ENCODE measurements at regions not wholly inside any gene's neighbourhood (a gene's known extent, or its start where the extent isn't known, plus 50 kb on each side); places are given as distances from the start of the nearest gene placed in this dataset.

DNA sequence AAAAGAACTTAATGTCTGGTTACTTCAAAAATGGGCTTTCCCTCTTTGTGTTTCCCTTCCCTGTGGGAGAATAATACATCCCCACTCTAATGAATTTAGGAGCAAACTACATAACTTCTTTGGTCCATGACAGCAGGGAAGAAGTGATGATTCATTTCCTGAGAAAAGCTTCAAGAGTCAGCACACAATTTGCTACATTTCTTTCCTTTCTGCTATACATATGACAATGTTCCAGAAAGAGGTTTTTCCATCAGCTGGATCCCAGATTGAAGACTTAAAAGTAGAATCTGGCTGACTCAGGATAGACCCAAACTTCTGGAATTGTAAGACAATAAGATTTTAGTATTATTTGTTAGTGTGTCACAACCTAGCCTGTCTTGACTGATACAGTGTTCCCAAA, 126.1 kb downstream of the DRD1 start:
- no peak for DNase-seq (ENCODE audit: low read depth, low spot score)
- in situ Hi-C loops (cut with HindIII; ENCODE audit: low pct_unique_long_range_greater_than_20kb, low sequenced_read_pairs) = no loop called here

DNA sequence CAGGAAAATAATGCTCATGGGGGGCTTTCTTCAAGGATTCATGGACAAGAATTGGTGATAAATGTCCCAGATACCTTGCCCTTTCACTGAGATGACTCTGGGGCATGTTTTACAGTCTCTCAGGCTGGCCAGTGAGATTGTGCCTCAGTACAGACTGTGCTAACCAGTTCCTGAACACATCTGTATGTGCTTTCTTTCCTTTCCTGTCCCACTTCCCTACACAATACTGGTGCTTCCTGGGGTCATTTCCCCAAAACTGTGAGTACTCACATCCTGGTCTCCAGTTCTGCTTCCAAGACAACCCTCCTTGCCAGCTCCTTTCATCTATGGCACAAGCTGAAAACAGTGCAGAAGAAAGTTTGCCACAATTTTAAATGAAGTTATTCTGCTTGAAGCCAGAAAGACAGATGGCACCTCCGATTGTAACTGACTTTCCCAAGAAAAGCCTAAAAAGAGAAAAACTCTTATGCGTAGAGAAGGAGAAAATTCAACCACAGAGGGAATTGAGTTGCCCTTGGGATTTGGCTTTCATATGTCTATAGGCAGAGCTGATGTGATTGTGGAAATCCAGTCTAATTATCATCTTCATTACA, 134.7 kb downstream of the DRD1 start:
- DNase-seq (ENCODE audit: low read depth, low spot score) = no peak
- in situ Hi-C loops (cut with HindIII; ENCODE audit: low pct_unique_long_range_greater_than_20kb, low sequenced_read_pairs) = no loop called here

DNA sequence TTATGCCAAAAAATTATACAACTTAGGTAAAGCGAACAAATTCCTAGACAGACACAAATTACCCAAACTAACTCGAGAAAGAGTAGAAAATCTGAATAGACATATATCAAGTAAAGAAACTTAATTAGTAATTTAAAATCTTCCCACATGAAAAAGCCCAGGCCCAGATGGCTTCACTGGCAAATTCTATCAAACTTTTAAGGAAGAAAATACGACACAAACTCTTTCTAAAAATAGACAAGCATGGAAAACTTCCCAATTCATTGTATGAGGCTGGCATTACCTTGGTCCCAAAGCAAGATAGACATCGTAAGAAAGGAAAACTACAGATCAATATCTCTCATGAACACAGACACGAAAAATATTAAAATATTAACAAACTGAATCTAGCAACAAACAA, 135.3 kb downstream of the DRD1 start:
- no peak for DNase-seq (ENCODE audit: low read depth, low spot score)
- in situ Hi-C loops (cut with HindIII; ENCODE audit: low pct_unique_long_range_greater_than_20kb, low sequenced_read_pairs) = no loop called here

DNA sequence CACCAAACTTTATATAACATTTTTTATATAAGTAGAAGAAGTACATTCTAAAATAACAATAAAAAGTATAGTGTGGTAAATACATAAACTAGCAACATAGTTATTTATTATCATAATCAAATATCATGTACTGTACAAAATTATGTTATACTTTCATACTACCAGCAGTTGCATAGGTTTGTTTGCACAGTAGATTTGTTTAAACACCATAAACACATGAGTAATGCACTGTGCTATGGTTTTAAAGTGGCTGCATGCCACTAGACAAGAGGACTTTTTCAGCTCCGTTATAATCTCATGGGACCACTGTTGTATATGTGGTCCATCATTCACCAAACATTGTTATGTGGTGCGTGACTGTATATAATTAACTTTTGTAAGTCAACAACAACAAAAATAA, 137.6 kb downstream of the DRD1 start:
- in situ Hi-C loops (cut with HindIII; ENCODE audit: low pct_unique_long_range_greater_than_20kb, low sequenced_read_pairs) = no loop called here
- DNase-seq (ENCODE audit: low read depth, low spot score) = no peak

DNA sequence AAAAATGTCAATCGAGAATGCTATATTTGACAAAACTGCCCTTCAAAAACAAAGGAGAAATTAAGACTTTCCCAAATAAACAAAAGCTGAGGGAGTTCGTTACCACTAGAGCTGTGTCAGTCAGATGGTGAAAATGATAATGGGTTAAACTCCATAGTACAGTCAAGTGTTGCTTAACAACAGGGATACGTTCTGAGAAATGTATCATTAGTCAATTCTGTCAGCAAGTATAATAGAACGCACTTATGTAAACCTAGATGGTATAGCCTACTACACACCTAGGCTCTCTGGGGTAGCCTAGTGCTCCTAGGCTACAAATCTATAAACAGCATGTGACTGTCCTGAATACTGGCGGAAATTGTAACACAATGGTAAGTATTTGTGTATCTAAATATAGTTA, 138.7 kb downstream of the DRD1 start:
- in situ Hi-C loops (cut with HindIII; ENCODE audit: low pct_unique_long_range_greater_than_20kb, low sequenced_read_pairs) = no loop called here
- no peak for DNase-seq (ENCODE audit: low read depth, low spot score)

DNA sequence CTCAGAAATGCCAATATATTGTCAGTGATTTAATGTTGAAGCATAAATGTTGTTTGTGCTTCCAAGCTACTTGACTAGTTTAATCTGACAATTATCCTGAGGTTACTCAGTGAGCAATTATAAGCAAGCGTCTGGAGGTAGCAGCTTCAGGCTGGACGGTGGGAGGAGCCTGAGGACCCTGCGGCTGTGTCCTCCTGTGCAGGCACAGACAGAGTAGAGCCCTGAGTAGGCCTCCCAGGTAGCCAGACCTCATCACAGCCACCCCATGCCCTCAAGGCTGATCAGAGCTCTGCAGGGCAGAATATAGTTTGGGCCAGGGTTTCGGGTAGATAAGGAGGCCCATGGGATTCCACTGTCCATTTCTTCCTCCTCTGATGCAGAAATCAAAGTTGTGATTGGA, 153.6 kb downstream of the DRD1 start:
- DNase-seq (ENCODE audit: low read depth, low spot score) = no peak
- in situ Hi-C loops (cut with HindIII; ENCODE audit: low pct_unique_long_range_greater_than_20kb, low sequenced_read_pairs) = no loop called here

DNA sequence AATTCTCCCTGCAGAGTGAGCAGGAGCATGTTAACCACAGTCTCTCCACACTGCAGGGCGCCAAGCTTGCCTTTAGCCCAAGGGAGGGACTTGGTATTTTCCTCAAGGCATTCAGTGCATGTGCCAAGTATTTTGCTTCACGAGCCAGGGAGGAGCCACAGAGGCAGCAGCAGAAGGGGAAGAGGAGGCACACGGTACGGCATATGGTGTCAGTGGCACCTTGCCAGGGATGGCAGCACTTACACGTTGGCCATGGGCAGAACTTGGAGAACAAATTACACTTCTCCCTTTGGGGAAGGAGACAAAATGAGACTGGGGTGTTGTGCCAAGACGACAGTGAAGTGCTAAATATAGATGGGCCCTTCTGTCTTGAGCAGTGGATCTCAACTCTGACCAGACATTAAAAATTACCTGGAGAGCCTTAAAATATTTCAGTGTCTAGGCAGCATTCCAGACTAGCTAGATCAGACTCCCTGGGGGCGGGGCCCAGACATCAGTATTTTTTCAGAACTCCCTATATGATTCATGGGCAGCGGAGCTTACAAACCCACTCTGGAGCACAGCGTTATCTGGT, 155.8 kb downstream of the DRD1 start:
- in situ Hi-C loops (cut with HindIII; ENCODE audit: low pct_unique_long_range_greater_than_20kb, low sequenced_read_pairs) = no loop called here
- DNase-seq (ENCODE audit: low read depth, low spot score) = no peak

DNA sequence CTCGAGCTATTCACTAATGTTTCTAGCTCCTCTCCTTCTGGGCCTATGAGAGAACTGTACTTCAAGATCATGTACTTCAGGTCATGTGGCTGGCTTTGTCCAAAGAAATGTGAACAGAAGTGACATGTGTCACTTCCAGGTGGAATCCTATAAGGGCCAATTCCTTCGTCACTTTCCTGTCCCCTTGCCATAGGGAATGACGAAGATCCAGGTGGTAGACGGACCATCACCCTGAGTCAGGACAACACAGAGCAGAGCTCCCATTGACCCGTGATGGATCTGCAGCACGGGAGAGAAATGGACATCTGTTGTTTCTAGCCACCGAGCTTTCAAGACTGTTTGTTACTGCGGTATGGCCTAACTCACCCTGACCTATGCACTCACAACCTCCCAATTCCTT, 157.0 kb downstream of the DRD1 start:
- in situ Hi-C loops (cut with HindIII; ENCODE audit: low pct_unique_long_range_greater_than_20kb, low sequenced_read_pairs) = no loop called here
- no peak for DNase-seq (ENCODE audit: low read depth, low spot score)

DNA sequence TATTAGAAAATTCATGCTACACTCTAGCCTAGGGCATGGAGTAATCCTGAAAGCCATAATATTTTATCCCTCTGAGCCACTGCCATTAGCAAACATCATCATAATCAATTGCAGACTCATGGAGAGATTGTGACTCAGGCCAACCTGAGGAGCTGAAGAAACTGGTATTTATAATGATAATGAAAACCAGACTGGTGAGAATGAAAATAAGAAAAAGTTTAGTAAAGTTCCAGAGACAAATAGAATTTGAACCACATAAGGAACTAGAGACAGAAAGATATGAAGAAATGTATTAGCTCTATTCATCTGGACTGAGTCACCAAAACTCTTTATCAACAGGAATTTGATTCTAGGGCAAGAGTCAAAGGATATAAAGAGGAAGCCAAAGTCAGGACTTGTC, 158.7 kb downstream of the DRD1 start:
- DNase-seq (ENCODE audit: low read depth, low spot score) = no peak
- in situ Hi-C loops (cut with HindIII; ENCODE audit: low pct_unique_long_range_greater_than_20kb, low sequenced_read_pairs) = no loop called here

DNA sequence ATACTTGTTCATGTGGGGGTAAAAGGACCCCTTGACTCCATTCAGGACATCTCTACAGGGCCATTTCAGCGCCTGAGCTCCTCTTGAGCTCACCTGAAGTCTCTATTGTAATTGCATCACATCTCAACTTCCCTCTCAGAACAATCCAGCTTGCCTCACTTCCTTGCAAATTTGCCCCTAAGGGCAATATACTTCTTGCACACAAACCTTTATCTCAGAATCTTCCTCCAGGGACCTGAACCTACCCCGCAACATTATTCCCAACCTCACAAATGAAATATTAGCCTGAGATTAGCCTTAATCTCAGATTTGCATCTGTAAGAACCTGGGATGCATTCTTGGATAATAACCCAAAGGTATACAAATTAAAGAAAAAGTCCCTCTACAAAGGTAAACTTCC, 159.2 kb downstream of the DRD1 start:
- no peak for DNase-seq (ENCODE audit: low read depth, low spot score)
- in situ Hi-C loops (cut with HindIII; ENCODE audit: low pct_unique_long_range_greater_than_20kb, low sequenced_read_pairs) = no loop called here

DNA sequence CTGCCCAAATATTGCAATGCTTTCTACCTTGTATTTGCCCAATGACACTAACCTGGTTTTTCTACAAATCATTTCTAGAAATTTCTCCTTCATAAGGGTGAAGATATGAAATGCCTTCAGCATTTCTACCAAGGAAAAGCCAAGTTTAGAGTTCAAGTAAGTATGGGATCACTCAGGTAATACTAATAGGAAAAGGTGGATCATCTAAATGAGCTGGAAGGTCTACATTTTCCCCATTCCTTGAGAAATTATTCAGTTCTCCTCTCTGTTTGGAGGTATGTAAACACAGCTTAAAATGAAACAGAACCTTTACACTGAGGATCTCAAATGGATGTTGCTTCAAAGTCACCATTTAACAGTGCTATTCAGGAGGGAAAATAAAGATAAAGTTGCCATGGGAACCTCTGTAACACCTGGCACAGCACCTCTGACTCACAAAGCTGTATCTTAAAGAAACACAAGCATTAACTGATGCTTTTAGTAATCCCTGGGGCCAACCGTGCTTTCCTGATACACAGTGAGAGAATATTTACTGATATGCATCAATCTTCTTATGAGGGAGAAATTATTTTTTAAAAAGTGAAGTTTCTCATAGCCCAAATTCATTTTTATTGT, 161.3 kb downstream of the DRD1 start:
- DNase-seq (ENCODE audit: low read depth, low spot score) = no peak
- in situ Hi-C loops (cut with HindIII; ENCODE audit: low pct_unique_long_range_greater_than_20kb, low sequenced_read_pairs) = no loop called here

DNA sequence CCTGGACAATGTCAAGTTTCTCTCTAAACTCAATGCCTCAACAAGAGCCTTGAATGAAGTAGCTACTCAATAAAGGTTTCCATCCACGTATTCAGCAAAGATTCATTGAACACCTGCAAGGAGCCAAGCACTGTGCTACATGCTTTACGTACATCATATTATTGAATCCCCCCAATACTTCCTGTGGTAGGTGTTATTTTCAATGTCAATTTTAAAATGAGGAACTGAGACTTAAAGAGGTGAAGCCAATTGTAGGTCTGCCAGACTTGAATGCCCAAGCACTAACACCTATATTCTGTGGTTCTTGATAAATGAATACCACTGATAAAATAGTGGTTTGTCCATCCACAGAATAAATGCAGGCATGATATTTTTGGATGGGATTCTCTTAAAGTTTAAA, 162.3 kb downstream of the DRD1 start:
- in situ Hi-C loops (cut with HindIII; ENCODE audit: low pct_unique_long_range_greater_than_20kb, low sequenced_read_pairs) = no loop called here
- no peak for DNase-seq (ENCODE audit: low read depth, low spot score)

DNA sequence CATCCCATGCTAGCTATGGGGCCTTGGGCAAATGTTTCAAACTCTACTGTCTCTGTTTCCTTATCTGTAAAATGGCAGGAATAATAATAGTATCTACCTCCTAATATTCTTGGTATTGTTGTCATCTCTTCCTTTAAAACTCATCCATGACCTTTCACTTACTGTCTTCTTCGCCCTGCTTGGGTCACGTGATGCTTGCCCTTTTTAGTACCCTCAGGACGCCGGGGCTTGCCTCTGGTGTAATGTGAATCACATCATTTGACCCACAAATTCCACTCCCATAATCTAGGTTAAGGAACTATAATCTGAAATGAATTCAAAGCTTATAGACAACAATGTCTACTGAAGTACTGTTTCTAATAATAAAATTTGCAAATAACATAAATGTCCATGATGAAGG, 162.7 kb downstream of the DRD1 start:
- in situ Hi-C loops (cut with HindIII; ENCODE audit: low pct_unique_long_range_greater_than_20kb, low sequenced_read_pairs) = no loop called here

DNA sequence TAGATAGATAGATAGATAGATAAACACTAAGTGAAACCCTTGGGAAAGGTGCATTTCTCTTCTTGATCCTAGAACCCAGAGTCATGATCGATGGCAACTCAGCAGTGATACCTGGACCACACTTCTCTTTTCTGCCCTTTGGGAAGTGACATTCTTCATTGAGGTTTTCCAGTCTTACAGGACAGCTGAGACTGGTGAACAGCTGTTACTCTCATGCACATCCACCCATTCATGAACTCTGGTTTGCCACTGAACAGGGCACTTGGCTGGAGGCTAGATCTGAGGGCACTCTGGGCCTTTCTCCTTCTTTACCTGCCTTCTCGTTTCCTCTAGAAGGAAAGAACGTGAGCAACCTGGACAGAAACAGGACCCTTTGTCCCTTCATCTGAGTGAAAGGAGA, 164.5 kb downstream of the DRD1 start:
- DNase-seq (ENCODE audit: low read depth, low spot score) = no peak
- in situ Hi-C loops (cut with HindIII; ENCODE audit: low pct_unique_long_range_greater_than_20kb, low sequenced_read_pairs) = no loop called here

More for the DNA sequence above, 162.7 kb downstream of the DRD1 start:
- no peak for DNase-seq (ENCODE audit: low read depth, low spot score)

DNA sequence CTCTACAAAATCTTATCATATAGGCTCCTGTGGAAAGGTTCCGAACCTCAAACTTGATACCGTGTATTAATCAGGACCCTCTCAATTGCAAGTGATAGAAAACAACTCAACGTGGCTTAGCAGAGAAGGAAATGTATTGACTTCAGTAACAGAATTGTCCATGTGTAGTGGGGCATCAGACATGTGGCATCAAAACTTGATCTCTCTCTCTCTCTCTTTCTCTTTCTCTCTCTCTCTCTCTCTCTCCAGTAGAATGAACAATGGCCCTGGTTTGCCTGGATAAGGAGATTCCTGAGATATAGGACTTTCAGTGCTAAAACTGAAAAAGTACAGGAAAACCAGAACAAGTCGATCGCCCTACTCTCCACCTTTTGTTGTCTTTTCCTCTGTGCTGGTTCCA, 168.2 kb downstream of the DRD1 start:
- DNase-seq (ENCODE audit: low read depth, low spot score) = no peak
- in situ Hi-C loops (cut with HindIII; ENCODE audit: low pct_unique_long_range_greater_than_20kb, low sequenced_read_pairs) = no loop called here

DNA sequence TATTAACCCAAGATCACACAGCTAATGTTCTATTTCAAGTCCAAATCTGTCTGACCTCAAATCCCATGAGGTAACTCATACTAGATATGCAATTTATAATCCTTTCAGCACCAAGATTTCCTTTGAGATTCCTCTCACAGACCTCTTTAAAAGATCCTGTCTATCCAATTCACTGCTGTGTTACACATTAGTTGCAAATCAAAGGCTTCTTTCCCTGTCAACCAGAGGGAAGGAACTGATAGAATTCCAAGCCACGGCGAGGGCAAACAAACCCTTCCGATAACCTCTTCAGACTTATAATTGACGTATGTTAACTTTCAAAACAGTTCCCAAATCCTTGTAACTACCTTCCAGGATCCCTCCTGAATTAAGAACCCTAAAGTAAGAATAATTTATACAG, 168.9 kb downstream of the DRD1 start:
- in situ Hi-C loops (cut with HindIII; ENCODE audit: low pct_unique_long_range_greater_than_20kb, low sequenced_read_pairs) = no loop called here
- DNase-seq (ENCODE audit: low read depth, low spot score) = no peak

DNA sequence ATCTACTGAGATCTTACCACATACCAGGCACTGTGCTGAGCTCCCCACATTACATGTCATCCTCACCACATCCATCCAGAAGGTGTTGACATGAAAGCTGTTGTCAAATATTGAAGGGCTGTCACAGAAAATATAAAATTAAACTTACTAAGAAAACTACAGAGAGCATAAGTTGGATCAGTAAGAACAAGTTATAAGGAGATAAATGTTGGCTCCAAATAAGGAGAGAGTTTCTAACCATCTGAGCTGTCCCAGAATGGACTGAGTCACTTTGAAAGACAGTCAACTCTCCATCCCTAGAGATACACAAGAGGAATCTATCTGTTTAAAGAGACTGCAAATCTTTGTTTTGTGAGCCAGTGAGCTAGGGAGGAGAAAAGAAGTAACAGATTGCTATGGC, 169.8 kb downstream of the DRD1 start:
- in situ Hi-C loops (cut with HindIII; ENCODE audit: low pct_unique_long_range_greater_than_20kb, low sequenced_read_pairs) = no loop called here
- no peak for DNase-seq (ENCODE audit: low read depth, low spot score)

DNA sequence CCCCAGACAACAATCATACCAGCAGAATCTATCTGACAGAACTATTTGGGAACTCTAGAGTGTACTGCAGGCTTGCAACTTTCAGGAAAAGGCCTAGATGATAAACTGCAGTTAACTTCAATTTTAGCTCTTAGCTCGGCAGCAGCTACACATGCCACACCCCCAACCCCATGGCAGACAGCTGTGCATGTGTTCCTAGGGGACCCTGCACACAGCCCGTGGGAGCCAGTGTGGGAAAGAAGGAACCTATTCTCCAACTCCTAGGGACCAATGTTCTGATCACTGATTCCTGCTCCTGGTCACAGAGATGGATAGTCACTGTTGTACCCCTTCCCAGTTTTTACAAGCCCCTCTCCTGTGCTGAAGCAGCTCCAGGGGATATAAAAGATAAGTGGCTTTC, 179.6 kb downstream of the DRD1 start:
- in situ Hi-C loops (cut with HindIII; ENCODE audit: low pct_unique_long_range_greater_than_20kb, low sequenced_read_pairs) = no loop called here
- DNase-seq (ENCODE audit: low read depth, low spot score) = no peak

DNA sequence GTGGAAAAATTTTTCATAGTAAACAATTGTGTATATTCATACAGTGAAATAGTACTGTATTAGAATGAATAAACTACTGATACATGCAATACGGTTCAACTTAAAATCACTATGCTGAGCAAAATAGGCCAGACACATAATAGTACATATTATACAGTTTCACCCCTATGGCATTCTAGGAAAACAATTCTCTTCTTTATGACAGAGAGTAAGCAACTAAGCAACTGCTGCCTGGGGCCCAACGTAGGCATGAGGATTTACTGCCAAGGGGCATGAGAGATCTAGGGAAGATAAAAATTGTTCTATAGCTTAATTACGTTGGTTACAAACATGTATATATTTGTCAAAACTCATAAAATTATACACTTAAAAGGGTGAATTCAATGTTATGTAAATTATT, 180.2 kb downstream of the DRD1 start:
- peak; percentile 14 for DNase-seq (ENCODE audit: low read depth, low spot score)
- in situ Hi-C loops (cut with HindIII; ENCODE audit: low pct_unique_long_range_greater_than_20kb, low sequenced_read_pairs) = no loop called here

DNA sequence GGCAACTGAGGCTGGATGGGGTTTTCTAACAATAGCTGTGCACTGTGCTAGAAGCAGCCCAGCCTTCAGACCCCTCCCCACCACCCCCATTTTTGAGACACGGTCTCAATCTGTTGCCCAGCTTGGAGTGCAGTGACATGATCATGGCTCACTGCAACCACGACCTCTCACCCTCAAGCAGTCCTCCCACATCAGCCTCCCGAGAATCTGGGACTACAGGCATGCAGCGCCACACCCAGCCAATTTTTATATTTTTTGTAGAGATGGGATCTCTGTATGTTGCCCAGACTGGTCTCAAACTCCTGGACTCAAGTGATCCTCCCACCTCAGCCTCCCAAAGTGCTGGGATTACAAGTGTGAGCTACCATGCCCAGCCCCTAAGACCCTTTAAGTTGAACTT, 182.5 kb downstream of the DRD1 start:
- in situ Hi-C loops (cut with HindIII; ENCODE audit: low pct_unique_long_range_greater_than_20kb, low sequenced_read_pairs) = no loop called here
- no peak for DNase-seq (ENCODE audit: low read depth, low spot score)

All from SK-MEL-5 (cell line).